Liver (tissue), 8 donors: ENCODE measurements at regions not wholly inside any gene's neighbourhood (a gene's known extent, or its start where the extent isn't known, plus 50 kb on each side); places are given as distances from the start of the nearest gene placed in this dataset.

Experiments
- DNase-seq: peaks from one replicate; pipeline ENCODE4 v3.0.0-alpha.2; 2017; ENCODE audit warnings: low spot score
- H3K27ac ChIP-seq, 2 donors: one replicate each; pipeline ENCODE4 v1.7.0; 2013; ENCODE audit warnings: inconsistent platforms in 2 of 2, low read length in 2 of 2, control low read depth in 1 of 2, low read depth in 1 of 2, mild to moderate bottlenecking in 1 of 2
- H3K27me3 ChIP-seq, 4 donors: one replicate each; pipeline versions ENCODE4 v1.6.1 to v1.7.0; 2013; ENCODE audit warnings: low read length in 3 of 4, inconsistent platforms in 1 of 4, mild to moderate bottlenecking in 1 of 4, moderate library complexity in 1 of 4; ENCODE audit not compliant: control insufficient read depth in 4 of 4, insufficient read depth in 4 of 4
- H3K36me3 ChIP-seq, 4 donors: one replicate each; pipeline versions ENCODE4 v1.6.1 to v1.7.0; 2013; ENCODE audit warnings: low read length in 3 of 4, mild to moderate bottlenecking in 3 of 4, low read depth in 1 of 4, moderate library complexity in 1 of 4; ENCODE audit not compliant: control insufficient read depth in 4 of 4, insufficient read depth in 3 of 4
- H3K4me1 ChIP-seq, 4 donors: one replicate each; pipeline versions ENCODE4 v1.6.1 to v1.7.0; 2013; ENCODE audit warnings: low read length in 3 of 4, mild to moderate bottlenecking in 3 of 4, moderate library complexity in 1 of 4; ENCODE audit not compliant: control insufficient read depth in 4 of 4, insufficient read depth in 4 of 4
- H3K4me3 ChIP-seq, 3 donors: one replicate each; pipeline versions ENCODE4 v1.6.1 to v1.7.0; 2013; ENCODE audit warnings: low read length in 3 of 3, control low read depth in 1 of 3, low read depth in 1 of 3, mild to moderate bottlenecking in 1 of 3
- H3K9ac ChIP-seq, 2 donors: one replicate each; pipeline ENCODE4 v1.7.0; 2013; ENCODE audit warnings: low read length in 2 of 2, mild to moderate bottlenecking in 2 of 2, moderate library complexity in 2 of 2, control low read depth in 1 of 2, low read depth in 1 of 2
- H3K9me3 ChIP-seq, 4 donors: one replicate each; pipeline versions ENCODE4 v1.6.1 to v1.7.0; 2013; ENCODE audit warnings: low read length in 3 of 4; ENCODE audit not compliant: control insufficient read depth in 4 of 4
- CTCF ChIP-seq: fragments of 150-350 bp; IDR thresholded peaks from 2 replicates; pipeline ENCODE4 v1.5.1; 2017; ENCODE audit warnings: improper control_type of control experiment, low read depth, low read length; ENCODE audit not compliant: missing input control
- EGR1 ChIP-seq, 2 donors: IDR thresholded peaks; 2 replicates each; pipeline ENCODE4 v1.6.1; 2016 to 2018; ENCODE audit warnings: antibody characterized with exemption in 2 of 2, low read depth in 2 of 2
- FOXA1 ChIP-seq: IDR thresholded peaks from 2 replicates; pipeline ENCODE4 v1.6.1; 2016; ENCODE audit warnings: antibody characterized with exemption
- FOXA2 ChIP-seq: IDR thresholded peaks from 2 replicates; pipeline ENCODE4 v1.6.1; 2016; ENCODE audit warnings: antibody characterized with exemption
- GABPA ChIP-seq, 2 donors: IDR thresholded peaks in 1 of 2; conservative IDR thresholded peaks in 1 of 2; 2 replicates each; pipeline ENCODE4 v1.6.1; 2016; ENCODE audit warnings: antibody characterized with exemption in 2 of 2, mild to moderate bottlenecking in 1 of 2, moderate library complexity in 1 of 2
- HNF4A ChIP-seq, 2 donors: conservative IDR thresholded peaks; 2 replicates each; pipeline ENCODE4 v1.6.1; 2016; ENCODE audit warnings: antibody characterized with exemption in 2 of 2, mild to moderate bottlenecking in 2 of 2
- HNF4G ChIP-seq: IDR thresholded peaks from 2 replicates; pipeline ENCODE4 v1.6.1; 2016; ENCODE audit warnings: antibody characterized with exemption
- JUND ChIP-seq, 2 donors: IDR thresholded peaks; 2 replicates each; pipeline ENCODE4 v1.6.1; 2016; ENCODE audit warnings: antibody characterized with exemption in 2 of 2
- RAD21 ChIP-seq, 2 donors: IDR thresholded peaks; 2 replicates each; pipeline ENCODE4 v1.6.1; 2016; ENCODE audit warnings: antibody characterized with exemption in 2 of 2, mild to moderate bottlenecking in 2 of 2
- REST ChIP-seq: IDR thresholded peaks from 2 replicates; pipeline ENCODE4 v1.6.1; 2016; ENCODE audit warnings: antibody characterized with exemption, mild to moderate bottlenecking
- RXRA ChIP-seq, 2 donors: IDR thresholded peaks; 2 replicates each; pipeline ENCODE4 v1.6.1; 2017 to 2018; ENCODE audit warnings: antibody characterized with exemption in 2 of 2, mild to moderate bottlenecking in 1 of 2
- SP1 ChIP-seq: IDR thresholded peaks from 2 replicates; pipeline ENCODE4 v1.6.1; 2018; ENCODE audit warnings: antibody characterized with exemption, mild to moderate bottlenecking
- TAF1 ChIP-seq: conservative IDR thresholded peaks from 2 replicates; pipeline ENCODE4 v1.6.1; 2016; ENCODE audit warnings: antibody characterized with exemption, mild to moderate bottlenecking
- YY1 ChIP-seq: IDR thresholded peaks from 2 replicates; pipeline ENCODE4 v1.6.1; 2016; ENCODE audit warnings: antibody characterized with exemption, mild to moderate bottlenecking
- WGBS: extraction: QIAGEN DNeasy Blood & Tissue Kit; methylation state at CpG from one replicate; pipeline ENCODE4 v1.1.7; 2013; 5-methylcytosine and 5-hydroxymethylcytosine counted together
- TF ChIP-seq, protein P1 (sequence below): IDR thresholded peaks from 2 replicates; pipeline ENCODE4 v1.6.1; 2016; ENCODE audit warnings: antibody characterized with exemption
- TF ChIP-seq, protein P2 (sequence below): IDR thresholded peaks from 2 replicates; pipeline ENCODE4 v1.6.1; 2016; ENCODE audit warnings: antibody characterized with exemption
- donor health status: healthy.
- donor health status: healthy.
- donor health status: healthy.
- donor health status: healthy.
- donor health status: healthy.

- TF ChIP-seq, protein P1, sequence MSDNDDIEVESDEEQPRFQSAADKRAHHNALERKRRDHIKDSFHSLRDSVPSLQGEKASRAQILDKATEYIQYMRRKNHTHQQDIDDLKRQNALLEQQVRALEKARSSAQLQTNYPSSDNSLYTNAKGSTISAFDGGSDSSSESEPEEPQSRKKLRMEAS: no peak
These were observed 65.4 kb upstream of the CDH12 start (continued) for GRCh38 chr5:22918511-22918910.

DNA sequence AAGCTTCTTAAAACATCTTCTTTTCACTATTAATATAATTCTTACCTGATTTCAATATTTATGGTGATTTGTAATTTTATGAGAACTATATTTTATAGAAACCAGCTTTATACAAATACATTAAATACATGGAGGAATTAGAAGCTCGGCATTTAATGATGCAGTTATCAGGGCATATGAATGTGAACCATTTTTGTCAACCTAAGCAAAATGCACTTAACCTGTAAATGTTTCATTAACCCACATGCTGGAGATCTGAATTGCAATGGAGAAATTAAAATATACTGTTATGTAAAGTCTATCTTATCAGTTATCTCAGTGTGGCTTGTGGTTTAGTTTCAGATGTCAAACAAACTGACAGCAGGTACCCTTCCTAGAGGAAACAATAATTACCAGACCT is 63.2 kb upstream of the CDH12 start:
- no peak for DNase-seq
- H3K9ac ChIP-seq: no peak overlapping the region
- no peaks in the 10 kb centered on the region for H3K36me3 ChIP-seq
- H3K27ac ChIP-seq: no peak overlapping the region
- no peak overlapping the region for H3K4me3 ChIP-seq
- no peaks in the 10 kb centered on the region for H3K27me3 ChIP-seq
- no peaks in the 10 kb centered on the region for H3K4me1 ChIP-seq
- 80% methylated on average over 1 of the region's 1 CpG for WGBS
- TF ChIP-seq, protein P2, sequence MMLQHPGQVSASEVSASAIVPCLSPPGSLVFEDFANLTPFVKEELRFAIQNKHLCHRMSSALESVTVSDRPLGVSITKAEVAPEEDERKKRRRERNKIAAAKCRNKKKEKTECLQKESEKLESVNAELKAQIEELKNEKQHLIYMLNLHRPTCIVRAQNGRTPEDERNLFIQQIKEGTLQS: no peak
- no peak for TF ChIP-seq GABPA (IDR thresholded peaks at IDR 0.05 in 1 of 2, conservative IDR thresholded peaks at IDR 0.05 in 1 of 2)
- TF ChIP-seq CTCF: no peak
- no peak for TF ChIP-seq EGR1 (IDR thresholded peaks at IDR 0.05; ENCODE audit: low read depth in 2 of 2)
- TF ChIP-seq TAF1: no peak
- TF ChIP-seq HNF4G: no peak
- no peak for TF ChIP-seq REST
- TF ChIP-seq SP1: no peak
- TF ChIP-seq HNF4A (conservative IDR thresholded peaks at IDR 0.05): no peak
- TF ChIP-seq, protein P1: no peak
- no peak for TF ChIP-seq JUND (IDR thresholded peaks at IDR 0.05)
- no peak for TF ChIP-seq FOXA1
- no peak for TF ChIP-seq RAD21 (IDR thresholded peaks at IDR 0.05)
- TF ChIP-seq RXRA (IDR thresholded peaks at IDR 0.05): no peak
- no peak for TF ChIP-seq YY1
- no peak for TF ChIP-seq FOXA2
- H3K9me3 ChIP-seq: no peaks in the 10 kb centered on the region

GRCh38 chr5:22911019-22911418 is 57.9 kb upstream of the CDH12 start:
- no peak overlapping the region for H3K4me3 ChIP-seq
- TF ChIP-seq RXRA (IDR thresholded peaks at IDR 0.05) (no peak), HNF4A (conservative IDR thresholded peaks at IDR 0.05) (no peak), GABPA (IDR thresholded peaks at IDR 0.05 in 1 of 2, conservative IDR thresholded peaks at IDR 0.05 in 1 of 2) (no peak), FOXA1 (no peak), FOXA2 (no peak), RAD21 (IDR thresholded peaks at IDR 0.05) (no peak), REST (no peak), SP1 (no peak), YY1 (no peak), EGR1 (IDR thresholded peaks at IDR 0.05; ENCODE audit: low read depth in 2 of 2) (no peak)
- TF ChIP-seq, protein P1: no peak
- no peak overlapping the region for H3K27ac ChIP-seq
- no peak for DNase-seq
- H3K36me3 ChIP-seq: no peaks in the 10 kb centered on the region
- no peaks in the 10 kb centered on the region for H3K9me3 ChIP-seq
- no peak overlapping the region for H3K9ac ChIP-seq
- H3K4me1 ChIP-seq: no peaks in the 10 kb centered on the region
- peaks cover 0 to 4% (median 0%) of the 10 kb centered on the region in 4 donors for H3K27me3 ChIP-seq
